Osteoblast (primary cell): ENCODE measurements at regions not wholly inside any gene's neighbourhood (a gene's known extent, or its start where the extent isn't known, plus 50 kb on each side); places are given as distances from the start of the nearest gene placed in this dataset.

ENCODE experiments used
- DNase-seq: peaks from one replicate; pipeline ENCODE4 v3.0.0; 2011; ENCODE audit warnings: low spot score, mixed read lengths; ENCODE audit not compliant: insufficient read length; ENCODE audit errors: missing footprints
- H2AFZ ChIP-seq: 2 replicates; pipeline ENCODE4 v1.6.0; 2011; ENCODE audit warnings: mild to moderate bottlenecking, low read length
- H3K27ac ChIP-seq: 2 replicates; pipeline ENCODE4 v1.5.1; 2011; ENCODE audit warnings: mild to moderate bottlenecking, low read depth, low read length, moderate library complexity
- H3K27me3 ChIP-seq: 2 replicates; pipeline ENCODE4 v1.6.0; 2012; ENCODE audit warnings: mild to moderate bottlenecking, control low read depth, inconsistent platforms, low read length, moderate library complexity; ENCODE audit not compliant: insufficient read depth
- H3K36me3 ChIP-seq: 2 replicates; pipeline ENCODE4 v1.5.1; 2011; ENCODE audit warnings: mild to moderate bottlenecking, low read length, control low read depth, moderate library complexity; ENCODE audit not compliant: insufficient read depth
- H3K4me1 ChIP-seq: 2 replicates; pipeline ENCODE4 v1.5.1; 2011; ENCODE audit warnings: mild to moderate bottlenecking, low read length, control low read depth, moderate library complexity; ENCODE audit not compliant: insufficient read depth
- H3K4me2 ChIP-seq: 2 replicates; pipeline ENCODE4 v1.6.0; 2011; ENCODE audit warnings: mild to moderate bottlenecking, low read length; ENCODE audit not compliant: insufficient read depth
- H3K4me3 ChIP-seq: fragments of 200-600 bp; sonication (generic); 3 replicates; pipeline ENCODE4 v1.5.1; 2012; ENCODE audit warnings: mild to moderate bottlenecking, low read length, inconsistent platforms; ENCODE audit not compliant: insufficient read depth
- H3K79me2 ChIP-seq: 2 replicates; pipeline ENCODE4 v1.6.0; 2012; ENCODE audit warnings: mild to moderate bottlenecking, low read length, control low read depth, inconsistent platforms; ENCODE audit not compliant: insufficient read depth
- H3K9me3 ChIP-seq: 2 replicates; pipeline ENCODE4 v1.5.1; 2011; ENCODE audit warnings: low read depth, low read length, control low read depth
- H4K20me1 ChIP-seq: 2 replicates; pipeline ENCODE4 v1.6.0; 2012; ENCODE audit warnings: mild to moderate bottlenecking, low read length, control low read depth; ENCODE audit not compliant: insufficient read depth
- TF ChIP-seq, protein P1 (sequence below): IDR thresholded peaks from 2 replicates; pipeline ENCODE4 v1.5.1; 2011; ENCODE audit warnings: mild to moderate bottlenecking, low read depth, low read length, moderate library complexity; ENCODE audit errors: extremely low read depth

DNA sequence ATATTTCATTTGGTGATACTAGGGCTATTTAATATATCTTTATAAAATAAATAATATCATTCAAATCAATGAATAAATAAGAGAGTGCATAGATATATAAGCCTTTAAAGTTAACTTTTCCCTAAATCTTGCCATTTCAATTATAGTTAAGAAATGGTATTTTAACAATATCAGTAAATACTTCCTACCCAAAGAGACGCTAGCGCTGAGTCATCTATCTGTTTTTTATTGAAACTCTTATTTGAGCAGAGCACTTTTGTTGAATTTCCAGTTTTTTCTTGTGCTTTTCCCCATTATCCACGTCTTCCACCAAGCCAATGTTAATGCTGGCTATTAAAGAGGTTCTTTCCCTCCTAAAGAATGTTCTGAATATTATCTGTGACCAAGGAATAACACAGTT is 639.3 kb downstream of the DSC3 start:
- Histone ChIP-seq H3K79me2 (no peaks in the 10 kb centered on the region), H3K4me1 (no peaks in the 10 kb centered on the region), H3K27me3 (no peaks in the 10 kb centered on the region), H2AFZ (no peak overlapping the region), H3K36me3 (no peaks in the 10 kb centered on the region), H3K4me2 (no peak overlapping the region), H3K4me3 (no peak overlapping the region), H4K20me1 (no peaks in the 10 kb centered on the region), H3K9me3 (no peaks in the 10 kb centered on the region), H3K27ac (no peak overlapping the region)
- no peak for DNase-seq
- TF ChIP-seq, protein P1, sequence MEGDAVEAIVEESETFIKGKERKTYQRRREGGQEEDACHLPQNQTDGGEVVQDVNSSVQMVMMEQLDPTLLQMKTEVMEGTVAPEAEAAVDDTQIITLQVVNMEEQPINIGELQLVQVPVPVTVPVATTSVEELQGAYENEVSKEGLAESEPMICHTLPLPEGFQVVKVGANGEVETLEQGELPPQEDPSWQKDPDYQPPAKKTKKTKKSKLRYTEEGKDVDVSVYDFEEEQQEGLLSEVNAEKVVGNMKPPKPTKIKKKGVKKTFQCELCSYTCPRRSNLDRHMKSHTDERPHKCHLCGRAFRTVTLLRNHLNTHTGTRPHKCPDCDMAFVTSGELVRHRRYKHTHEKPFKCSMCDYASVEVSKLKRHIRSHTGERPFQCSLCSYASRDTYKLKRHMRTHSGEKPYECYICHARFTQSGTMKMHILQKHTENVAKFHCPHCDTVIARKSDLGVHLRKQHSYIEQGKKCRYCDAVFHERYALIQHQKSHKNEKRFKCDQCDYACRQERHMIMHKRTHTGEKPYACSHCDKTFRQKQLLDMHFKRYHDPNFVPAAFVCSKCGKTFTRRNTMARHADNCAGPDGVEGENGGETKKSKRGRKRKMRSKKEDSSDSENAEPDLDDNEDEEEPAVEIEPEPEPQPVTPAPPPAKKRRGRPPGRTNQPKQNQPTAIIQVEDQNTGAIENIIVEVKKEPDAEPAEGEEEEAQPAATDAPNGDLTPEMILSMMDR, result no peak

DNA sequence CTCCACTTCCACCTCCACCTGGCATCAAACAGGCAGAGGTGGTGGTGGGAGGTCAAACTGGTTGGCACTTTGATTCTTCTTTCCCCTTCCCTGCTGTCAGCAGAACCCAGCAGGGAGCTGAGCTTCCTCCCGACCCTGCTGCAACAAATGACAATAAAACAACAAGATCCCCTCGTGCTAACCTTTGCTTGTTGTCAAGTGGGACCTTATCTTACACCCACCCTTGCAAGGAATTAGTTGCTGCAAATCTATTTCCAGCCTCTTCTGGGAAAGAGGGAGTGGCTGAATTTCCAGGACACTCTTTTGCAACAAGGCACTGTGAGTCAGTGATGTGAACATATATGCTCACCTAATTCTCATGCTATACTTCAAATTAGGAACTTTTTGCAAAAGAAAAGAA is 655.1 kb downstream of the DSC3 start:
- Histone ChIP-seq H4K20me1 (no peaks in the 10 kb centered on the region), H3K27me3 (no peaks in the 10 kb centered on the region), H3K79me2 (no peaks in the 10 kb centered on the region), H3K9me3 (peaks cover 2% of the 10 kb centered on the region), H3K4me3 (no peak overlapping the region), H3K36me3 (no peaks in the 10 kb centered on the region), H3K4me1 (no peaks in the 10 kb centered on the region), H3K27ac (no peak overlapping the region), H2AFZ (no peak overlapping the region), H3K4me2 (no peak overlapping the region)
- DNase-seq, result no peak
- TF ChIP-seq, protein P1, result no peak

DNA sequence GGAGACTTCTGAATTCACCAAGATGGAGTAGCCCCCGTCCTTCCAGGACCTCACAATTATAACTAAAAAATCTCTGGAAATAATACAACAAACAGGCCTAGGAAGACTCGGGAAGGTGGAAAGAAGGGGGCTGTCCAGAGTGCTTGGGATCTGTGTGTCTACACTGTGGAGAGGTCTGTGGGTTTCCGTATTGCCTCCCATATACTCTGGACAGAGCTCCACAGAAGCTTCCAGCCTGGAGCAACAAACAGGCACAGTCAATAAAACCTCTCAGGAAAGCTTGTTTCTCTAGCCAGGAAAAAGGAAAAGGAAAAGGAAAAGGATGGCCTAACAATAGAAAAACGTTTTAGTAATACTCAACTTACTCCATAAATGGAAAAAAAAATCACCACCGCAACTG is 655.9 kb downstream of the DSC3 start:
- no peak for DNase-seq
- no peak overlapping the region for H3K27ac ChIP-seq
- no peaks in the 10 kb centered on the region for H3K36me3 ChIP-seq
- no peaks in the 10 kb centered on the region for H3K79me2 ChIP-seq
- H4K20me1 ChIP-seq, result no peaks in the 10 kb centered on the region
- no peak overlapping the region for H3K4me2 ChIP-seq
- TF ChIP-seq, protein P1, result no peak
- peaks cover 2% of the 10 kb centered on the region for H3K9me3 ChIP-seq
- H3K27me3 ChIP-seq, result no peaks in the 10 kb centered on the region
- no peaks in the 10 kb centered on the region for H3K4me1 ChIP-seq
- no peak overlapping the region for H2AFZ ChIP-seq
- H3K4me3 ChIP-seq, result no peak overlapping the region

DNA sequence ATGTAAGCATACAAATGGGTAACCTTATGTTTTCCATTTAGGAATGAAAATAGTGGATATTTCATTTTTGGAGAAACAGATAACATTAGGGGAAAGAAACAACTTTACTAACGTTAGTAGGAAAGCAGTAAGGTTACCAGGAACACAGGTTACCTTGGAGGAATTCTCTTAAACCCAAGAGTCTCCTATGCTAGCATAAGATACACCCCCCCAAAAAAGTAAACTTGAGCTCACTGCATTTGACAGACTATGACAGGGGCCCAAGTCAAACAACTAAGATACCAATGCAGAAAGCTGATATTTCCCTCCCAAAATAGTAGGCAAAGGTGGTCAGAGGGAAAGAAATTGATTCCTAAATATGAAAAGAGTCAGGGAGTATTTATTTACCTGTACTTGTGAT is 656.9 kb downstream of the DSC3 start:
- no peak overlapping the region for H3K4me3 ChIP-seq
- TF ChIP-seq, protein P1, result no peak
- no peak overlapping the region for H3K4me2 ChIP-seq
- peaks cover 2% of the 10 kb centered on the region for H3K9me3 ChIP-seq
- H3K79me2 ChIP-seq, result no peaks in the 10 kb centered on the region
- no peak overlapping the region for H3K27ac ChIP-seq
- no peaks in the 10 kb centered on the region for H3K27me3 ChIP-seq
- H4K20me1 ChIP-seq, result no peaks in the 10 kb centered on the region
- H2AFZ ChIP-seq, result no peak overlapping the region
- no peak for DNase-seq
- no peaks in the 10 kb centered on the region for H3K4me1 ChIP-seq
- H3K36me3 ChIP-seq, result no peaks in the 10 kb centered on the region
